Osteoblast (primary cell): ENCODE measurements at regions not wholly inside any gene's neighbourhood (a gene's known extent, or its start where the extent isn't known, plus 50 kb on each side); places are given as distances from the start of the nearest gene placed in this dataset.

ENCODE experiments used
- DNase-seq: peaks from one replicate; pipeline ENCODE4 v3.0.0; 2011; ENCODE audit warnings: low spot score, mixed read lengths; ENCODE audit not compliant: insufficient read length; ENCODE audit errors: missing footprints
- H2AFZ ChIP-seq: 2 replicates; pipeline ENCODE4 v1.6.0; 2011; ENCODE audit warnings: mild to moderate bottlenecking, low read length
- H3K27ac ChIP-seq: 2 replicates; pipeline ENCODE4 v1.5.1; 2011; ENCODE audit warnings: mild to moderate bottlenecking, low read depth, low read length, moderate library complexity
- H3K27me3 ChIP-seq: 2 replicates; pipeline ENCODE4 v1.6.0; 2012; ENCODE audit warnings: mild to moderate bottlenecking, control low read depth, inconsistent platforms, low read length, moderate library complexity; ENCODE audit not compliant: insufficient read depth
- H3K36me3 ChIP-seq: 2 replicates; pipeline ENCODE4 v1.5.1; 2011; ENCODE audit warnings: mild to moderate bottlenecking, low read length, control low read depth, moderate library complexity; ENCODE audit not compliant: insufficient read depth
- H3K4me1 ChIP-seq: 2 replicates; pipeline ENCODE4 v1.5.1; 2011; ENCODE audit warnings: mild to moderate bottlenecking, low read length, control low read depth, moderate library complexity; ENCODE audit not compliant: insufficient read depth
- H3K4me2 ChIP-seq: 2 replicates; pipeline ENCODE4 v1.6.0; 2011; ENCODE audit warnings: mild to moderate bottlenecking, low read length; ENCODE audit not compliant: insufficient read depth
- H3K4me3 ChIP-seq: fragments of 200-600 bp; sonication (generic); 3 replicates; pipeline ENCODE4 v1.5.1; 2012; ENCODE audit warnings: mild to moderate bottlenecking, low read length, inconsistent platforms; ENCODE audit not compliant: insufficient read depth
- H3K79me2 ChIP-seq: 2 replicates; pipeline ENCODE4 v1.6.0; 2012; ENCODE audit warnings: mild to moderate bottlenecking, low read length, control low read depth, inconsistent platforms; ENCODE audit not compliant: insufficient read depth
- H3K9me3 ChIP-seq: 2 replicates; pipeline ENCODE4 v1.5.1; 2011; ENCODE audit warnings: low read depth, low read length, control low read depth
- H4K20me1 ChIP-seq: 2 replicates; pipeline ENCODE4 v1.6.0; 2012; ENCODE audit warnings: mild to moderate bottlenecking, low read length, control low read depth; ENCODE audit not compliant: insufficient read depth
- CTCF ChIP-seq: IDR thresholded peaks from 2 replicates; pipeline ENCODE4 v1.5.1; 2011; ENCODE audit warnings: mild to moderate bottlenecking, low read depth, low read length, moderate library complexity; ENCODE audit errors: extremely low read depth

DNA sequence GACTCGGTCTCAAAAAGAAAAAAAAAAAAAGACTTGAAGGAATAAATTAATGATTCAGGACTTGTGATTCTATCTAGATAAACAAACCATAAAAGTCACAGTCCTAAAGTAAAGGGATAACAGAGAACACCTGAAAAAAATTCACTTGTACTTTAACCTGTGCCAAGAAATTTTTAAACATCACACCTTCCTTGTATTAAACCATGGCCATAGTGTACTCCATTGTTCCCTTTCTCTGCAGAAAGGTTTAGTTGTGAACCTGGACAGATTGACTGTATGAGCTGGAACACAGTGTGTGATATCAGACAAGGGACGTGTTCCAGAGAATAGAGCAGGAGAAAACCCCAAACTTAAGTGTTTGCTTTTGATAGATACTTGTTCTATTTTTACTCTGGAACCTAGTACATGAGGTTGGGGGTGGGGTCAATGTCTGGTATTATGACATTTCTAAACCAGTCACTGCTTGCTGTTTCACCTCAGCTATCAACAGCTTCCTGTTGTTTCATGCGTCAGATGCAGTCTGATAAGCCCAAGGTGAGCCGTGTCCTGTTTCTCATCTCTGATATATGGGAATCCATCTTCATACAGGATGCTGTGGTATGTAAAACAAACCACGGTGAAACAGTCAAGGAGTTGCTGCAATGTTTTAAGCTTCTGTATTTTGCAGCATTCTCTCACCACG, 62.5 kb upstream of the ITGA1 start:
- DNase-seq: no peak
- Histone ChIP-seq H2AFZ (no peak overlapping the region), H3K36me3 (no peaks in the 10 kb centered on the region), H3K27me3 (no peaks in the 10 kb centered on the region), H3K27ac (no peak overlapping the region), H3K9me3 (no peaks in the 10 kb centered on the region), H3K4me3 (no peak overlapping the region), H3K4me1 (peaks cover 6% of the 10 kb centered on the region), H3K79me2 (no peaks in the 10 kb centered on the region), H4K20me1 (no peaks in the 10 kb centered on the region), H3K4me2 (no peak overlapping the region)
- no peak for TF ChIP-seq CTCF

DNA sequence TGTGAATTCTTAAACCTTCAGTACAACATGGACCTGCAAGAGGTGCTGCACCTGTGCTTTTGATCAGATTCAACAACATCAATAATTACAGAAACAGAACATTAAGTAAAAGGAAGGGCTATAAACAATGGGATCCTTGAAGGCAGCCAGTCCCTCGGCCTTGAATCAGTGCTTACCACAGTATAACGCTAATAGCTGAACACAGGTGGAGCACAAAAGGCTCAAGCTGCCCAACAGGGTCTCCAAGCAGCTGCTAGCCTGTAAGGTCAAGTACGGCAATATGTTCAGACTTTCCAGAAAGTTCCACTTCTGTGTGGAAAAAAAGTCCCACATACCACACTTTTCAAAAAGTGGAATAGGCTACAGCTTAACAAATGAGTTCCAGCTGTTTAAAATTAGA, 61.9 kb upstream of the ITGA1 start:
- no peak for TF ChIP-seq CTCF
- H2AFZ ChIP-seq: no peak overlapping the region
- no peaks in the 10 kb centered on the region for H4K20me1 ChIP-seq
- no peak overlapping the region for H3K4me2 ChIP-seq
- no peaks in the 10 kb centered on the region for H3K9me3 ChIP-seq
- no peak overlapping the region for H3K4me3 ChIP-seq
- no peaks in the 10 kb centered on the region for H3K27me3 ChIP-seq
- no peak overlapping the region for H3K27ac ChIP-seq
- H3K36me3 ChIP-seq: no peaks in the 10 kb centered on the region
- peaks cover 6% of the 10 kb centered on the region for H3K4me1 ChIP-seq
- H3K79me2 ChIP-seq: no peaks in the 10 kb centered on the region
- DNase-seq: no peak

- H3K4me3 ChIP-seq: no peak overlapping the region
- H3K4me2 ChIP-seq: peak overlapping the region; percentile 69
- H3K27ac ChIP-seq: no peak overlapping the region
- H3K4me1 ChIP-seq: peaks cover 6% of the 10 kb centered on the region
- no peak for DNase-seq
- no peaks in the 10 kb centered on the region for H4K20me1 ChIP-seq
- no peak overlapping the region for H2AFZ ChIP-seq
- no peaks in the 10 kb centered on the region for H3K9me3 ChIP-seq
- no peak for TF ChIP-seq CTCF
- no peaks in the 10 kb centered on the region for H3K79me2 ChIP-seq
- no peaks in the 10 kb centered on the region for H3K36me3 ChIP-seq
- H3K27me3 ChIP-seq: no peaks in the 10 kb centered on the region
Measured at GRCh38 chr5:52727020-52727419, 60.7 kb upstream of the ITGA1 start.

DNA sequence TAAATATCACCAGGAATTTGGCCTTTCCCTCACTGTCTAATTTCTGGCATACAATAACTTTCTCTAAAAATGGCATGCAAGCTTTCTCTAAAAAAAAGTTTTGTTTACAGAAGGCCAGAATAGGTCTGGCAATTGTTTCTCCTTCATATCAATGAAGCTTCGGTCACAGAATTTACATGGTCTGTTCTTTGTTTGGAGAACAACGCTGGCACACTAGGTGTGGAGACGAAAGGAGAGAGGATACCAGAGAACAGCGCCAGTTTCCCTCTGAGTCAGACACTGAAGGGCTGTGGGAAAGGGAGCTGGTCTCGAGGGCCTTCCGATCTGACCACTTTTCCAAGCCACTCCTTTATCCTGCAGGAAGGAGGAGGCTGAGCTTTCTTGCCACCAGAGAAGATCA, 60.1 kb upstream of the ITGA1 start:
- no peak for TF ChIP-seq CTCF
- no peaks in the 10 kb centered on the region for H3K27me3 ChIP-seq
- H3K27ac ChIP-seq: peak overlapping the region; percentile 18
- H2AFZ ChIP-seq: peak overlapping the region; percentile 83
- H4K20me1 ChIP-seq: no peaks in the 10 kb centered on the region
- no peaks in the 10 kb centered on the region for H3K79me2 ChIP-seq
- H3K36me3 ChIP-seq: no peaks in the 10 kb centered on the region
- H3K4me2 ChIP-seq: peak overlapping the region; percentile 69
- no peaks in the 10 kb centered on the region for H3K9me3 ChIP-seq
- peak; percentile 49 for DNase-seq
- H3K4me1 ChIP-seq: peaks cover 6% of the 10 kb centered on the region
- H3K4me3 ChIP-seq: peak overlapping the region; percentile 24
